ENCODE measurements at regions not wholly inside any gene's neighbourhood (a gene's known extent, or its start where the extent isn't known, plus 50 kb on each side); places are given as distances from the start of the nearest gene placed in this dataset.
A peak's percentile ranks its signal among the peaks of the same experiment; 100 is the strongest.

GRCh38 chr14:98903371-98903770 is 368.6 kb downstream of the BCL11B start:
- H3K27me3 ChIP-seq (replicated peaks; ENCODE audit: insufficient read depth) = no peaks in the 10 kb centered on the region
- intact Hi-C loops (cut with DNase I) = no loop called here
- H3K36me3 ChIP-seq = no peaks in the 10 kb centered on the region
- H3K27ac ChIP-seq = no peak overlapping the region
- peak; percentile 40 for DNase-seq (ENCODE audit: low spot score)
- no peak overlapping the region for H3K4me3 ChIP-seq
- H3K4me1 ChIP-seq (replicated peaks) = peaks cover 7% of the 10 kb centered on the region
- no peaks in the 10 kb centered on the region for H3K9me3 ChIP-seq
- 43% methylated on average over 2 of the region's 2 CpGs for WGBS
- TF ChIP-seq CTCF (IDR thresholded peaks at IDR 0.05) (no peak), POLR2A (IDR thresholded peaks at IDR 0.05) (no peak), POLR2AphosphoS5 (IDR thresholded peaks at IDR 0.05) (no peak)

- H3K36me3 ChIP-seq = no peaks in the 10 kb centered on the region
- intact Hi-C loops (cut with DNase I) = no loop called here
- no peaks in the 10 kb centered on the region for H3K27me3 ChIP-seq (replicated peaks; ENCODE audit: insufficient read depth)
- WGBS = 93% methylated on average over 3 of the region's 3 CpGs
- no peak overlapping the region for H3K27ac ChIP-seq
- H3K4me3 ChIP-seq = no peak overlapping the region
- TF ChIP-seq CTCF (IDR thresholded peaks at IDR 0.05) (no peak), POLR2A (IDR thresholded peaks at IDR 0.05) (no peak)
- H3K9me3 ChIP-seq = no peaks in the 10 kb centered on the region
- peaks cover 7% of the 10 kb centered on the region for H3K4me1 ChIP-seq (replicated peaks)
- no peak for DNase-seq (ENCODE audit: low spot score)
Observed at GRCh38 chr14:98904677-98905076, 367.3 kb downstream of the BCL11B start.

GRCh38 chr14:98906123-98906995 is 365.6 kb downstream of the BCL11B start:
- 8% methylated on average over 17 of the region's 17 CpGs for WGBS
- Histone ChIP-seq H3K36me3 (no peaks in the 10 kb centered on the region), H3K27me3 (replicated peaks; ENCODE audit: insufficient read depth) (no peaks in the 10 kb centered on the region), H3K4me3 (no peak overlapping the region), H3K27ac (no peak overlapping the region), H3K4me1 (replicated peaks) (peaks cover 7% of the 10 kb centered on the region), H3K9me3 (no peaks in the 10 kb centered on the region)
- DNase-seq (ENCODE audit: low spot score) = peak; percentile 87
- no peak for TF ChIP-seq CTCF (IDR thresholded peaks at IDR 0.05)
- no peak for TF ChIP-seq POLR2A (IDR thresholded peaks at IDR 0.05)
- peak; percentile 78 for TF ChIP-seq POLR2AphosphoS5 (IDR thresholded peaks at IDR 0.05)
- intact Hi-C loops (cut with DNase I) = no loop called here

GRCh38 chr14:98907271-98907670 is 364.7 kb downstream of the BCL11B start:
- intact Hi-C loops (cut with DNase I) = no loop called here
- Histone ChIP-seq H3K4me1 (replicated peaks) (peaks cover 7% of the 10 kb centered on the region), H3K4me3 (no peak overlapping the region), H3K36me3 (no peaks in the 10 kb centered on the region), H3K9me3 (no peaks in the 10 kb centered on the region), H3K27ac (no peak overlapping the region), H3K27me3 (replicated peaks; ENCODE audit: insufficient read depth) (no peaks in the 10 kb centered on the region)
- no peak for DNase-seq (ENCODE audit: low spot score)
- WGBS = 80% methylated on average over 5 of the region's 5 CpGs
- TF ChIP-seq CTCF (IDR thresholded peaks at IDR 0.05) = no peak
- no peak for TF ChIP-seq POLR2A (IDR thresholded peaks at IDR 0.05)
- TF ChIP-seq POLR2AphosphoS5 (IDR thresholded peaks at IDR 0.05) = no peak

GRCh38 chr14:98908050-98908449 is 363.9 kb downstream of the BCL11B start:
- TF ChIP-seq CTCF (IDR thresholded peaks at IDR 0.05) = no peak
- no peak for TF ChIP-seq POLR2AphosphoS5 (IDR thresholded peaks at IDR 0.05)
- Histone ChIP-seq H3K9me3 (no peaks in the 10 kb centered on the region), H3K27me3 (replicated peaks; ENCODE audit: insufficient read depth) (no peaks in the 10 kb centered on the region), H3K4me3 (no peak overlapping the region), H3K4me1 (replicated peaks) (peaks cover 7% of the 10 kb centered on the region), H3K36me3 (no peaks in the 10 kb centered on the region), H3K27ac (no peak overlapping the region)
- WGBS = 83% methylated on average over 7 of the region's 7 CpGs
- DNase-seq (ENCODE audit: low spot score) = no peak
- intact Hi-C loops (cut with DNase I) = no loop called here

All from prostate gland (tissue), 2 donors.